ENCODE measurements at regions not wholly inside any gene's neighbourhood (a gene's known extent, or its start where the extent isn't known, plus 50 kb on each side); places are given as distances from the start of the nearest gene placed in this dataset.

DNA sequence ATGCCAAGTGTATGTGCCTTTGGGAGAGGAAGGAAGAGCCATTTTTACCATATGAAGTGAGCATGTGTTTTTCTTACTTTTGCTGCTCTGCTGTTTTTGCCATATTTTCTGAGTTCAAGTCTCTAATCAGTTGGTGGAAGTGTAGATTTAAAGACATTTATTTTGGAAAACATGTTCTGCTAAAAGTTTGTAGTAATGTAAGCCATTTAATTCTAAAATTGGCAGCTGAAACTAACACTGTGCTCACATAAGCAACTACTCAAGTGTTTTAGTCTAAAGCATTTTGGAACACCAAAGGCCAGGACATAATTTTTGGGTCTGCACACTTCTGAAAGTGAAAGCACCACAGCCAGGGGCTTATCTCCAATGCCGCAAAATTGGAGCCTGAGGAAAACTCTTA lies 363.4 kb upstream of the ZNF608 start:
- intact Hi-C loops (cut with micrococcal nuclease): no loop called here
- Histone ChIP-seq H3K27me3 (ENCODE audit: low read depth) (no peaks in the 10 kb centered on the region), H3K4me3 (no peak overlapping the region), H3K36me3 (no peaks in the 10 kb centered on the region), H3K9me3 (replicated peaks) (no peaks in the 10 kb centered on the region), H3K27ac (replicated peaks) (no peak overlapping the region), H3K4me1 (no peaks in the 10 kb centered on the region)
- no peak for DNase-seq
- TF ChIP-seq, protein P1, sequence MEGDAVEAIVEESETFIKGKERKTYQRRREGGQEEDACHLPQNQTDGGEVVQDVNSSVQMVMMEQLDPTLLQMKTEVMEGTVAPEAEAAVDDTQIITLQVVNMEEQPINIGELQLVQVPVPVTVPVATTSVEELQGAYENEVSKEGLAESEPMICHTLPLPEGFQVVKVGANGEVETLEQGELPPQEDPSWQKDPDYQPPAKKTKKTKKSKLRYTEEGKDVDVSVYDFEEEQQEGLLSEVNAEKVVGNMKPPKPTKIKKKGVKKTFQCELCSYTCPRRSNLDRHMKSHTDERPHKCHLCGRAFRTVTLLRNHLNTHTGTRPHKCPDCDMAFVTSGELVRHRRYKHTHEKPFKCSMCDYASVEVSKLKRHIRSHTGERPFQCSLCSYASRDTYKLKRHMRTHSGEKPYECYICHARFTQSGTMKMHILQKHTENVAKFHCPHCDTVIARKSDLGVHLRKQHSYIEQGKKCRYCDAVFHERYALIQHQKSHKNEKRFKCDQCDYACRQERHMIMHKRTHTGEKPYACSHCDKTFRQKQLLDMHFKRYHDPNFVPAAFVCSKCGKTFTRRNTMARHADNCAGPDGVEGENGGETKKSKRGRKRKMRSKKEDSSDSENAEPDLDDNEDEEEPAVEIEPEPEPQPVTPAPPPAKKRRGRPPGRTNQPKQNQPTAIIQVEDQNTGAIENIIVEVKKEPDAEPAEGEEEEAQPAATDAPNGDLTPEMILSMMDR (IDR thresholded peaks at IDR 0.05; ENCODE audit: borderline replicate concordance): no peak

GRCh38 chr5:125112196-125112595 lies 365.8 kb upstream of the ZNF608 start:
- DNase-seq: no peak
- intact Hi-C loops (cut with micrococcal nuclease): no loop called here
- Histone ChIP-seq H3K36me3 (no peaks in the 10 kb centered on the region), H3K9me3 (replicated peaks) (no peaks in the 10 kb centered on the region), H3K27me3 (ENCODE audit: low read depth) (no peaks in the 10 kb centered on the region), H3K4me3 (no peak overlapping the region), H3K4me1 (no peaks in the 10 kb centered on the region), H3K27ac (replicated peaks) (no peak overlapping the region)
- TF ChIP-seq, protein P1 (IDR thresholded peaks at IDR 0.05; ENCODE audit: borderline replicate concordance): no peak

GRCh38 chr5:125113328-125113727 lies 366.9 kb upstream of the ZNF608 start:
- intact Hi-C loops (cut with micrococcal nuclease): no loop called here
- no peak overlapping the region for H3K4me3 ChIP-seq
- H3K9me3 ChIP-seq (replicated peaks): no peaks in the 10 kb centered on the region
- no peaks in the 10 kb centered on the region for H3K27me3 ChIP-seq (ENCODE audit: low read depth)
- no peaks in the 10 kb centered on the region for H3K4me1 ChIP-seq
- no peak overlapping the region for H3K27ac ChIP-seq (replicated peaks)
- no peaks in the 10 kb centered on the region for H3K36me3 ChIP-seq
- TF ChIP-seq, protein P1 (IDR thresholded peaks at IDR 0.05; ENCODE audit: borderline replicate concordance): no peak
- no peak for DNase-seq

DNA sequence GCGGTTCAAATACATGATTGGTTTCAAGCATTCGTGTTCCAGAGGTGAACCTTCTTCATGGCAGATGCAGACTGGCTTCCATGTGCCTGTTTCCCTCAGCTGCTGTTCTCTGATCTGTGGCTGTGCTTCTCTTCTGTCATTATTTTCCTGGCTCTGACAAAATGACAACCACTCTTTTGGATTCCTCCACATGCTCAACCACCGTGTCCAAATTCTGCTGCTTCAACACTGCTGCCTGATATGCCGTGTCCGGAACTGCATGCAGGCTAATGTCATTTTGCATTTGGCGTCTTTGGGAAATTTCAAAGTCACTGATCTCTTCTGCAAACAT lies 368.7 kb upstream of the ZNF608 start:
- intact Hi-C loops (cut with micrococcal nuclease): no loop called here
- no peak overlapping the region for H3K27ac ChIP-seq (replicated peaks)
- no peaks in the 10 kb centered on the region for H3K27me3 ChIP-seq (ENCODE audit: low read depth)
- H3K4me1 ChIP-seq: no peaks in the 10 kb centered on the region
- TF ChIP-seq, protein P1 (IDR thresholded peaks at IDR 0.05; ENCODE audit: borderline replicate concordance): no peak
- H3K9me3 ChIP-seq (replicated peaks): no peaks in the 10 kb centered on the region
- H3K36me3 ChIP-seq: no peaks in the 10 kb centered on the region
- H3K4me3 ChIP-seq: no peak overlapping the region
- no peak for DNase-seq

DNA sequence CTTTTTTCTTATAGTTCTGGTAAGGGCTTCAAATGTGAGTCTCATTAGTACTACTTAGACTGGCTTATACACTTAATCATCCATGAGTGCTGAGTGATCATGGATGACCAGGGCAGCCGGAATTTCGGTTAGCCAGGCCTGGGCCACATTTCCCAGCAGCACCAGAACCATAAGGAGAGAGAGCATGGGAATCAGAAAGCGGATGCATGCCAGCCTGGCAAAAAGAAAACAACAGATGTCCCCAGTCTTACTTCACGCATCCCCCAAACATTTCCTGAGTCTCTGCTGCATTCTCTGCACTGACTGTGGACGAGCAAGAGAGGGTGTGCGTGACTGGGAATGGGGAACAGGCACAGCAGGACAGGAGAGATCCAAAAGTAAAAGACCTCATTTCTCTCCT lies 371.1 kb upstream of the ZNF608 start:
- DNase-seq: no peak
- Histone ChIP-seq H3K4me1 (no peaks in the 10 kb centered on the region), H3K27me3 (ENCODE audit: low read depth) (no peaks in the 10 kb centered on the region), H3K36me3 (no peaks in the 10 kb centered on the region), H3K9me3 (replicated peaks) (no peaks in the 10 kb centered on the region), H3K4me3 (no peak overlapping the region), H3K27ac (replicated peaks) (no peak overlapping the region)
- intact Hi-C loops (cut with micrococcal nuclease): no loop called here
- TF ChIP-seq, protein P1 (IDR thresholded peaks at IDR 0.05; ENCODE audit: borderline replicate concordance): no peak

- H3K4me1 ChIP-seq: no peaks in the 10 kb centered on the region
- no peak overlapping the region for H3K27ac ChIP-seq (replicated peaks)
- no peak for DNase-seq
- H3K36me3 ChIP-seq: no peaks in the 10 kb centered on the region
- no peak overlapping the region for H3K4me3 ChIP-seq
- TF ChIP-seq, protein P1 (IDR thresholded peaks at IDR 0.05; ENCODE audit: borderline replicate concordance): no peak
- H3K9me3 ChIP-seq (replicated peaks): no peaks in the 10 kb centered on the region
- H3K27me3 ChIP-seq (ENCODE audit: low read depth): no peaks in the 10 kb centered on the region
- intact Hi-C loops (cut with micrococcal nuclease): no loop called here
Observed at GRCh38 chr5:125120012-125120411, 373.6 kb upstream of the ZNF608 start.

Data from left ventricle myocardium inferior (tissue), 1 donor.